Body of pancreas (tissue), 4 donors: ENCODE measurements at regions not wholly inside any gene's neighbourhood (a gene's known extent, or its start where the extent isn't known, plus 50 kb on each side); places are given as distances from the start of the nearest gene placed in this dataset.

Source experiments
- ATAC-seq: fragments of 150-250 bp; one replicate; pipeline ENCODE4 v1.9.1; 2016
- DNase-seq, 4 donors: peaks; one replicate each; pipeline ENCODE4 v3.0.0-alpha.2; 2019
- H3K27ac ChIP-seq, 4 donors: fragments of 200-600 bp; sonication (generic); 1 replicate in 3 of 4; 2 replicates in 1 of 4; pipeline versions ENCODE4 v1.5.1 to v1.6.1; 2016 to 2019; ENCODE audit warnings: mild to moderate bottlenecking in 1 of 4, mixed read lengths in 1 of 4, moderate library complexity in 1 of 4
- H3K27me3 ChIP-seq, 2 donors: fragments of 200-600 bp; sonication (generic); one replicate each; pipeline ENCODE4 v1.6.0; 2016; ENCODE audit warnings: mild to moderate bottlenecking in 1 of 2
- H3K36me3 ChIP-seq, 2 donors: fragments of 200-600 bp; sonication (generic); replicated peaks in 1 of 2; 2 replicates each; pipeline ENCODE4 v1.5.1; 2016; ENCODE audit warnings: low read depth in 2 of 2; ENCODE audit not compliant: insufficient read depth in 1 of 2
- H3K4me1 ChIP-seq: fragments of 200-600 bp; sonication (generic); one replicate; pipeline ENCODE4 v1.6.0; 2016
- H3K4me3 ChIP-seq, 2 donors: fragments of 200-600 bp; sonication (generic); 1 replicate in 1 of 2; 2 replicates in 1 of 2; pipeline ENCODE4 v1.5.1; 2016 to 2019
- H3K9me3 ChIP-seq, 3 donors: fragments of 200-600 bp; sonication (generic); 1 replicate in 2 of 3; 2 replicates in 1 of 3; pipeline ENCODE4 v1.5.1; 2016
- POLR2A ChIP-seq, 3 donors: fragments of 450-650 bp; IDR thresholded peaks; one replicate each; pipeline ENCODE4 v1.6.1; 2016; ENCODE audit warnings: antibody characterized with exemption in 3 of 3, mild to moderate bottlenecking in 2 of 3
- WGBS, 2 donors: methylation state at CpG; one replicate each; pipeline ENCODE4 v1.1.5; 2017; 5-methylcytosine and 5-hydroxymethylcytosine counted together
- intact Hi-C: fragments of 100-400 bp; cut with DNase I; formaldehyde crosslinking; loops from one replicate; pipeline ENCODE4 v1.15.1; 2023
- TF ChIP-seq, protein P1 (sequence below), 7 experiments: fragments of 450-650 bp in 4 of 7; fragments of 200-600 bp in 3 of 7; sonication (generic) in 3 of 7; IDR thresholded peaks; one replicate each; pipeline ENCODE4 v1.5.1; 2016 to 2019; ENCODE audit warnings: antibody characterized with exemption in 7 of 7

DNA sequence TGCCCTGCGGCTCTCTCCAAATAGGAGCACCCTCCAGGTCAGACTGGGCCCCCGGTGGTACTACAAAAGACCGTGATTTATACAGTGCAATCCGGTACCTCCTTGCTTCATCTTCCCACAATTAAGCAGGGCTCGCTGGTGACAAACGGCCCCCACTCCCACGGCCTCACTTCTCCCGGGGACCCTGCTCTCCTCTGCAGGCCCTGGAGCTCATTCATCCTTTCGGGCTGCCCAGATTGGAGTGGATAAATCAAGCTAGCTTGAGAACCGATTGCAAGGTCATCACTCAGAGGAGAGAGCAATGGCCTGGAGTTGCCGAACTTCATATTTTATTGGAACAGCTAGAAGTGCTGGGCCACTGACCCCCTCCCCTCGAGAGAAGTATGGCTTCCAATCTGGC, 193.5 kb upstream of the IRX6 start:
- no peak overlapping the region for H3K4me3 ChIP-seq
- no peak for TF ChIP-seq POLR2A (IDR thresholded peaks at IDR 0.05)
- TF ChIP-seq, protein P1, sequence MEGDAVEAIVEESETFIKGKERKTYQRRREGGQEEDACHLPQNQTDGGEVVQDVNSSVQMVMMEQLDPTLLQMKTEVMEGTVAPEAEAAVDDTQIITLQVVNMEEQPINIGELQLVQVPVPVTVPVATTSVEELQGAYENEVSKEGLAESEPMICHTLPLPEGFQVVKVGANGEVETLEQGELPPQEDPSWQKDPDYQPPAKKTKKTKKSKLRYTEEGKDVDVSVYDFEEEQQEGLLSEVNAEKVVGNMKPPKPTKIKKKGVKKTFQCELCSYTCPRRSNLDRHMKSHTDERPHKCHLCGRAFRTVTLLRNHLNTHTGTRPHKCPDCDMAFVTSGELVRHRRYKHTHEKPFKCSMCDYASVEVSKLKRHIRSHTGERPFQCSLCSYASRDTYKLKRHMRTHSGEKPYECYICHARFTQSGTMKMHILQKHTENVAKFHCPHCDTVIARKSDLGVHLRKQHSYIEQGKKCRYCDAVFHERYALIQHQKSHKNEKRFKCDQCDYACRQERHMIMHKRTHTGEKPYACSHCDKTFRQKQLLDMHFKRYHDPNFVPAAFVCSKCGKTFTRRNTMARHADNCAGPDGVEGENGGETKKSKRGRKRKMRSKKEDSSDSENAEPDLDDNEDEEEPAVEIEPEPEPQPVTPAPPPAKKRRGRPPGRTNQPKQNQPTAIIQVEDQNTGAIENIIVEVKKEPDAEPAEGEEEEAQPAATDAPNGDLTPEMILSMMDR (IDR thresholded peaks at IDR 0.05), result no peak
- no peaks in the 10 kb centered on the region for H3K9me3 ChIP-seq
- no peaks in the 10 kb centered on the region for H3K27me3 ChIP-seq
- ATAC-seq (no peak), DNase-seq (no peak)
- intact Hi-C loops, result no loop called here
- H3K4me1 ChIP-seq, result no peaks in the 10 kb centered on the region
- H3K36me3 ChIP-seq, result no peaks in the 10 kb centered on the region
- 64 to 68% methylated on average over 12 of the region's 12 CpGs for WGBS, 2 donors
- H3K27ac ChIP-seq, result no peak overlapping the region

DNA sequence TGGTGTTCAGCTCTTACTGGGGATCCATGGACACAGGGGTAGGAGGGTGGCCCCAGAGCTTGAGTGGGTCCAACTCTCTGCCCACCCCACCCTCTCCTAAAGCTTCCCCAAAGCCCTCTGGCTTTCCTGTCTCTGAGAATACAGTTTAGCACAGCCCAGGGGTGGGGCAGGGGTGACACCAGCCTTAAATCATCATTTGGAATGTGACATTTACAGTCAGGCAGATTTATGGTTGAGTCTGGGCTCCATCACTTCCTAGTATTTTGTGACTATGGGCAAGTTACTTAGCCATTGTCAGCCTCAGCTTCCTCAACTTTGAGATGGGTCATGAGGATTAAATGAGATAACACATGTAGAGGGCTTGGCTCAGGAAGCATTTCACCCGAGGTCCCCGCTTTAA, 193.1 kb upstream of the IRX6 start:
- no peaks in the 10 kb centered on the region for H3K4me1 ChIP-seq
- intact Hi-C loops, result no loop called here
- H3K27ac ChIP-seq, result no peak overlapping the region
- DNase-seq, result no peak
- no peaks in the 10 kb centered on the region for H3K36me3 ChIP-seq
- TF ChIP-seq POLR2A (IDR thresholded peaks at IDR 0.05), result no peak
- TF ChIP-seq, protein P1 (IDR thresholded peaks at IDR 0.05), result no peak
- WGBS, 2 donors, result 73% methylated on average over 2 of the region's 2 CpGs
- H3K9me3 ChIP-seq, result no peaks in the 10 kb centered on the region
- no peaks in the 10 kb centered on the region for H3K27me3 ChIP-seq
- no peak overlapping the region for H3K4me3 ChIP-seq
- no peak for ATAC-seq

DNA sequence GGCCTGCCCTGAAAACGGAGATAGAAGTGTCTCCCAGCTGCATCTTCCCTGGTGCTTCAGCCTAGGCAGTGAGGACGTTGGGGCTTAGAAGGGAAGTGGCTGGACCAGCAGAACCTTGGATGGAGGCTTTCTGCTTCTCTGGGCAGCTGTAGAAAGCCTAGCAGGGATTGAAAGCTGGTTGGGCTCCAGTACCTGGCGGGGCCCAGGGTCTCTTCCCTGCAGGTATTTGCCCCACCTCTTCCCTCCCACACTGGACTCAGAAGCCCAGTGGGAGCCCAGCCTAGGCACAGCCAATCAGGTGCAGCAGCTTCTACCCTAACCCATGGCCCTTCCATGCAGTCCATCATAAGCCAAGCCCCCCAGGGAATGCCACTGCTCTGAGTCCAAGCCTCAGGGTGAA, 190.3 kb upstream of the IRX6 start:
- 37% methylated on average over 3 of the region's 3 CpGs; no CpG with 5 or more reads in 1 of the 2 donors for WGBS, 2 donors
- Histone ChIP-seq H3K9me3 (no peaks in the 10 kb centered on the region), H3K27me3 (no peaks in the 10 kb centered on the region), H3K36me3 (no peaks in the 10 kb centered on the region), H3K4me1 (no peaks in the 10 kb centered on the region), H3K27ac (no peak overlapping the region), H3K4me3 (no peak overlapping the region)
- intact Hi-C loops, result no loop called here
- ATAC-seq (no peak), DNase-seq (no peak)
- no peak for TF ChIP-seq POLR2A (IDR thresholded peaks at IDR 0.05)
- TF ChIP-seq, protein P1 (IDR thresholded peaks at IDR 0.05), result no peak

DNA sequence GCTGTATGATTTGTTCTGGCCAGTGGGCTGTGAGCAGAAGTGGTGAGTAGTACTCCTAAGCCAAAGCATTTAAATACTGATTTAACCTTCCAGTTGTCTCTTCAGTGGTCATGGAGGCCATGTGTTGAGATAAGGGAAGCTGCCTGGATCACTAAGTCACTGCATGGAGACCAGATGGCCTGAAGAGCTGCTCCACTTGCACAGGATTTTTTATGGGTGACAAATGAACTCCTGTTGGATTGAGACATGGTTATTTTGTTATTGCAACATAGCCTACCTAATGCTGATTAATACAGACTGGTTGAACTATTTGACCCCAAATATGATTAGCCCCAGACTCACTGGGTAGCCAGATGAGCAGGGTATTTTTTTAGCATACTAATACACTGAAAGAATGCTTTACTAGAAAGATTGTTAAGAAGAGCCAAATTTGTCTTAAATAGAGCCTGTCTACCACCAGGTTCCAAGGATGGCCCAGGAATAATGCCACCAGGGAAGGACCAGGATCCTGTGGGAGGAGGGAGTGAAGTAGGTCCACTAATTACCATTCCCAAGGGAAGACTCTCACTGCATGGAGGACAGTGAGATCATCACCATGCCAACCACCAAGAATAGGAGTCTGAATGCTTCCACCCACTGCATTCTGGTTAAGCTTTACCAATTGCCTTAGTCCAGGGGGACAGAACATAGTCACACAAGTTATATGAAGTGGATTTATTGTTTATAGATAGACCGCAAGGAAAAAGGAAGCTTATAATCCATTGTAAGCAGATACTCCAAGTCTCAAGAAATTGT, 187.4 kb upstream of the IRX6 start:
- 90 to 93% methylated on average over 1 of the region's 1 CpG for WGBS, 2 donors
- no peaks in the 10 kb centered on the region for H3K9me3 ChIP-seq
- no peaks in the 10 kb centered on the region for H3K4me1 ChIP-seq
- no peak for DNase-seq
- H3K4me3 ChIP-seq, result no peak overlapping the region
- ATAC-seq, result no peak
- H3K27ac ChIP-seq, result no peak overlapping the region
- no peak for TF ChIP-seq POLR2A (IDR thresholded peaks at IDR 0.05)
- TF ChIP-seq, protein P1 (IDR thresholded peaks at IDR 0.05), result no peak
- intact Hi-C loops, result no loop called here
- H3K27me3 ChIP-seq, result no peaks in the 10 kb centered on the region
- H3K36me3 ChIP-seq, result no peaks in the 10 kb centered on the region

DNA sequence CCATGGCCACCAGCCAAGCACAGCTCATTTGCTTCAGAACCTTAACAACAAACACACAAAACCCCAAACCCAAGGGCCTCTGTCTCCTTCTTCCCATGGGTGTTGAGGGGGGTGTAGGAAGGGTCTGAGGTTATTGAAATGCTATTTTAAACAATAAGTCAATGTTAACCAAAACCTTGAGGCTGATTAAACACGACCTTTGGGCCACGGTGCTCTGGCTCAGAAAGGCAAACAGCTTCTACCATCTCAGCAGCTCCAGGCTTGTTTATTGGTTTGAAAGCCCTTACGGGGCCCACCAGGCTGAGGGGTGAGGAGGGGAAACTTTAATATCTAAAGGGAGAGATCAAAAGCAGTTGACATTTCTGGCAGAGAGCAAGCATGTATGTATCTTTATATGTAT, 185.7 kb upstream of the IRX6 start:
- DNase-seq, result peak in 1 of 4 donors; percentile 9
- Histone ChIP-seq H3K4me3 (no peak overlapping the region), H3K9me3 (no peaks in the 10 kb centered on the region), H3K27me3 (no peaks in the 10 kb centered on the region), H3K36me3 (no peaks in the 10 kb centered on the region), H3K27ac (no peak overlapping the region), H3K4me1 (no peaks in the 10 kb centered on the region)
- intact Hi-C loops, result no loop called here
- TF ChIP-seq, protein P1 (IDR thresholded peaks at IDR 0.05), result no peak
- TF ChIP-seq POLR2A (IDR thresholded peaks at IDR 0.05), result no peak
- 21 to 45% methylated on average over 3 of the region's 3 CpGs for WGBS, 2 donors
- no peak for ATAC-seq
